Globus pallidus (tissue), 1 donor: ENCODE measurements at regions not wholly inside any gene's neighbourhood (a gene's known extent, or its start where the extent isn't known, plus 50 kb on each side); places are given as distances from the start of the nearest gene placed in this dataset.
"Not testable (repeated sequence)": the region's sequence is repeated elsewhere in the genome, so short reads cannot be mapped to it uniquely, and the experiment has no call there.

Source experiments
- DNase-seq: peaks from one replicate; pipeline ENCODE4 v3.0.0-alpha.2; 2015; ENCODE audit warnings: low spot score

- no peak for DNase-seq
These were observed 76.6 kb upstream of the XPA start for GRCh38 chr9:97773723-97774122.

- DNase-seq, result no peak
These were observed 77.5 kb upstream of the XPA start for GRCh38 chr9:97774673-97775072.

- not testable (repeated sequence) for DNase-seq
These were observed 74.3 kb upstream of the FOXE1 start for GRCh38 chr9:97778740-97779139.

GRCh38 chr9:97779608-97780007 lies 73.4 kb upstream of the FOXE1 start:
- no peak for DNase-seq

- DNase-seq, result no peak
These were observed 71.1 kb upstream of the FOXE1 start for GRCh38 chr9:97781902-97782301.

GRCh38 chr9:97786341-97786740 lies 66.7 kb upstream of the FOXE1 start:
- no peak for DNase-seq

GRCh38 chr9:97787551-97787950 lies 65.5 kb upstream of the FOXE1 start:
- DNase-seq, result no peak

GRCh38 chr9:97788763-97789663 lies 64.0 kb upstream of the FOXE1 start:
- DNase-seq, result no peak

- DNase-seq, result no peak
These were observed 62.5 kb upstream of the FOXE1 start for GRCh38 chr9:97790542-97790941.

GRCh38 chr9:97791542-97791941 lies 61.5 kb upstream of the FOXE1 start:
- no peak for DNase-seq

- no peak for DNase-seq
These were observed 60.0 kb upstream of the FOXE1 start for GRCh38 chr9:97793067-97793466.

- no peak for DNase-seq
These were observed 58.4 kb upstream of the FOXE1 start for GRCh38 chr9:97794666-97795065.

GRCh38 chr9:97796176-97796575 lies 56.9 kb upstream of the FOXE1 start:
- not testable (repeated sequence) for DNase-seq

- DNase-seq, result no peak
These were observed 51.8 kb upstream of the FOXE1 start for GRCh38 chr9:97801180-97801579.

- DNase-seq, result no peak
These were observed 50.8 kb upstream of the FOXE1 start for GRCh38 chr9:97802276-97802675.

GRCh38 chr9:97803167-97804058 lies 49.6 kb upstream of the FOXE1 start:
- DNase-seq, result peak; percentile 66
